ENCODE measurements at regions not wholly inside any gene's neighbourhood (a gene's known extent, or its start where the extent isn't known, plus 50 kb on each side); places are given as distances from the start of the nearest gene placed in this dataset.

DNA sequence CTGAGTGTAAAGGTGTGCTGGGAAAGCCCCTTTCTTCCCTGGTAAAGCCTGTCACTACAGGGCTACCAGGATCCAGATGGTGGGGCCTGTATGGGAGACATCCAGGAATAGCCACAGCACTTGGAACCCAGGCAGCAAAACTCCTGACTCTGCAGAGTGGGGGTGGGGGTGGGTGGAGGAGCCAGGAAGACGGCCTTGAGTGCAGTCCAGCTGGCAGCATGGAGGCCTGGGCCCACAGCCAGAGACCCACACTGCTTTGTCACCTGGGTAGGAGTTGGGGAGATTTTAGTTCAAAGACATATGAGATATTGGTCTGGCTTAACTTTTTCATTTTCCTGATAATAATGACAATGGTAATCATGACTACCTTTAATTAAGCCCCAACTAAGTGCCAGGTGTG, 116.7 kb upstream of the MRPS22 start:
- no peak for TF ChIP-seq SPI1 (IDR thresholded peaks at IDR 0.05; ENCODE audit: borderline replicate concordance, insufficient read depth, low read depth, low read length)
- no peak for TF ChIP-seq NFYA (IDR thresholded peaks at IDR 0.05; ENCODE audit: borderline replicate concordance, low read depth, low read length)
- no peak overlapping the region for H3K4me2 ChIP-seq (ENCODE audit: control insufficient read depth, insufficient read depth)
- no peak overlapping the region for H3K4me3 ChIP-seq
- ChIA-PET RAD21 (ENCODE audit: unreplicated experiment) (no interaction called here), CTCF (interaction anchor here (1.6 kb wide), 1 partner anchor 115 kb away, joined by 3 read pairs; no protein-coding TSS in a partner anchor), POLR2A (no interaction called here), SMC1A (ENCODE audit: uncharacterized antibody, unreplicated experiment) (no interaction called here)
- H3K27me3 ChIP-seq (replicated peaks in 1 of 2; ENCODE audit: control insufficient read depth in 2 of 2, insufficient read depth in 2 of 2, low read length in 1 of 2), result no peaks in the 10 kb centered on the region; a peak in 1 of 4 replicates
- no peak for ATAC-seq
- intact Hi-C loops (cut with micrococcal nuclease; ENCODE audit: unreplicated experiment), result no loop called here
- no peak for DNase-seq (ENCODE audit: low read depth, low spot score)
- H3K27ac ChIP-seq (ENCODE audit: control insufficient read depth, insufficient read depth), result no peak overlapping the region
- no peaks in the 10 kb centered on the region for H3K36me3 ChIP-seq (ENCODE audit: control insufficient read depth in 2 of 2, insufficient read depth in 2 of 2, low read length in 1 of 2)
- no peak for FAIRE-seq
- no peaks in the 10 kb centered on the region for H3K79me2 ChIP-seq (ENCODE audit: control insufficient read depth, insufficient read depth, low read length)
- H3K4me1 ChIP-seq (ENCODE audit: control insufficient read depth, insufficient read depth, low read length), result no peaks in the 10 kb centered on the region
- no peaks in the 10 kb centered on the region; the same call in 1 of the 2 replicates for H4K20me1 ChIP-seq (ENCODE audit: control insufficient read depth, insufficient read depth)
- no peaks in the 10 kb centered on the region for H3K9me3 ChIP-seq (replicated peaks; ENCODE audit: control insufficient read depth, insufficient read depth, low read length)
- in situ Hi-C loops (cut with MboI), result no loop called here
- no TSS peak for BruUV-seq (replicated peaks)
- 36% methylated on average over 1 of the region's 1 CpG for WGBS (ENCODE audit: insufficient coverage, insufficient replicate concordance, low lambda C conversion rate, missing lambda C conversion rate)
- H2AFZ ChIP-seq (ENCODE audit: control insufficient read depth, low read depth, low read length), result no peak overlapping the region
- H3K9ac ChIP-seq (ENCODE audit: control insufficient read depth, insufficient read depth, low read length), result no peak overlapping the region

DNA sequence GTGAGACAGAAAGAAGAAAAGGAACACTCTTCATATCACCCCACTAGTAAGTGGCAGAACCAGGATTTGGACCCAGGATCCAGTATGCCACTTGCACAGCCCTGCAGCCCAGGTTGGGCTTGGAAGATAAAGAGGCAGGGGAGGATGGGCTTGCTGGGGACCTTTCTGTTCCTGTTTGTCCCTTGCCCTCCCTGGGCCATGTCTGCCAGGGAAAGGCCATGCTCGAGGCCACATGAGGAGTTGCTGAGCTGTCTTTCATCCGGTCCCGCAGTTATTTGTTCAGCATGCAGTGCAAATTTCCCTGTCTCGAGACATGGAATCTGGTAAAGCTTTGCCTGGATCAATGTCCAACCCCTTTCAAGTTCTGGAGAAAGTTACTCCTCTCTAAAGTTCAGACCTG, 116.0 kb upstream of the MRPS22 start:
- Histone ChIP-seq H3K27me3 (replicated peaks in 1 of 2; ENCODE audit: control insufficient read depth in 2 of 2, insufficient read depth in 2 of 2, low read length in 1 of 2) (no peaks in the 10 kb centered on the region; a peak in 1 of 4 replicates), H3K4me3 (no peak overlapping the region), H3K9me3 (replicated peaks; ENCODE audit: control insufficient read depth, insufficient read depth, low read length) (no peaks in the 10 kb centered on the region), H4K20me1 (ENCODE audit: control insufficient read depth, insufficient read depth) (no peaks in the 10 kb centered on the region; the same call in 1 of the 2 replicates), H3K4me2 (ENCODE audit: control insufficient read depth, insufficient read depth) (no peak overlapping the region), H2AFZ (ENCODE audit: control insufficient read depth, low read depth, low read length) (no peak overlapping the region), H3K79me2 (ENCODE audit: control insufficient read depth, insufficient read depth, low read length) (no peaks in the 10 kb centered on the region), H3K27ac (ENCODE audit: control insufficient read depth, insufficient read depth) (no peak overlapping the region), H3K9ac (ENCODE audit: control insufficient read depth, insufficient read depth, low read length) (no peak overlapping the region), H3K4me1 (ENCODE audit: control insufficient read depth, insufficient read depth, low read length) (no peaks in the 10 kb centered on the region), H3K36me3 (ENCODE audit: control insufficient read depth in 2 of 2, insufficient read depth in 2 of 2, low read length in 1 of 2) (no peaks in the 10 kb centered on the region)
- DNase-seq (ENCODE audit: low read depth, low spot score), result no peak
- intact Hi-C loops (cut with micrococcal nuclease; ENCODE audit: unreplicated experiment), result no loop called here
- no TSS peak for BruUV-seq (replicated peaks)
- RAD21 ChIA-PET (ENCODE audit: unreplicated experiment), result no interaction called here
- SMC1A ChIA-PET (ENCODE audit: uncharacterized antibody, unreplicated experiment), result no interaction called here
- CTCF ChIA-PET, result no interaction called here
- 42% methylated on average over 4 of the region's 4 CpGs for WGBS (ENCODE audit: insufficient coverage, insufficient replicate concordance, low lambda C conversion rate, missing lambda C conversion rate)
- POLR2A ChIA-PET, result no interaction called here
- ATAC-seq, result no peak
- FAIRE-seq, result no peak
- in situ Hi-C loops (cut with MboI), result no loop called here
- no peak for TF ChIP-seq CREM (IDR thresholded peaks at IDR 0.05; ENCODE audit: low read depth)
- no peak for TF ChIP-seq PAX5 (IDR thresholded peaks at IDR 0.05; ENCODE audit: borderline replicate concordance, low read depth, low read length)
- TF ChIP-seq SMAD5 (IDR thresholded peaks at IDR 0.05; ENCODE audit: low read depth), result no peak
- no peak for TF ChIP-seq RBBP5 (conservative IDR thresholded peaks at IDR 0.05)
- TF ChIP-seq GABPA (IDR thresholded peaks at IDR 0.05; ENCODE audit: low read depth), result no peak
- TF ChIP-seq POLR2AphosphoS2 (IDR thresholded peaks at IDR 0.05; ENCODE audit: low read depth, low read length), result no peak
- TF ChIP-seq, protein P1, sequence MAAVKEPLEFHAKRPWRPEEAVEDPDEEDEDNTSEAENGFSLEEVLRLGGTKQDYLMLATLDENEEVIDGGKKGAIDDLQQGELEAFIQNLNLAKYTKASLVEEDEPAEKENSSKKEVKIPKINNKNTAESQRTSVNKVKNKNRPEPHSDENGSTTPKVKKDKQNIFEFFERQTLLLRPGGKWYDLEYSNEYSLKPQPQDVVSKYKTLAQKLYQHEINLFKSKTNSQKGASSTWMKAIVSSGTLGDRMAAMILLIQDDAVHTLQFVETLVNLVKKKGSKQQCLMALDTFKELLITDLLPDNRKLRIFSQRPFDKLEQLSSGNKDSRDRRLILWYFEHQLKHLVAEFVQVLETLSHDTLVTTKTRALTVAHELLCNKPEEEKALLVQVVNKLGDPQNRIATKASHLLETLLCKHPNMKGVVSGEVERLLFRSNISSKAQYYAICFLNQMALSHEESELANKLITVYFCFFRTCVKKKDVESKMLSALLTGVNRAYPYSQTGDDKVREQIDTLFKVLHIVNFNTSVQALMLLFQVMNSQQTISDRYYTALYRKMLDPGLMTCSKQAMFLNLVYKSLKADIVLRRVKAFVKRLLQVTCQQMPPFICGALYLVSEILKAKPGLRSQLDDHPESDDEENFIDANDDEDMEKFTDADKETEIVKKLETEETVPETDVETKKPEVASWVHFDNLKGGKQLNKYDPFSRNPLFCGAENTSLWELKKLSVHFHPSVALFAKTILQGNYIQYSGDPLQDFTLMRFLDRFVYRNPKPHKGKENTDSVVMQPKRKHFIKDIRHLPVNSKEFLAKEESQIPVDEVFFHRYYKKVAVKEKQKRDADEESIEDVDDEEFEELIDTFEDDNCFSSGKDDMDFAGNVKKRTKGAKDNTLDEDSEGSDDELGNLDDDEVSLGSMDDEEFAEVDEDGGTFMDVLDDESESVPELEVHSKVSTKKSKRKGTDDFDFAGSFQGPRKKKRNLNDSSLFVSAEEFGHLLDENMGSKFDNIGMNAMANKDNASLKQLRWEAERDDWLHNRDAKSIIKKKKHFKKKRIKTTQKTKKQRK (IDR thresholded peaks at IDR 0.05; ENCODE audit: low read depth, low read length), result no peak
- TF ChIP-seq, protein P2, sequence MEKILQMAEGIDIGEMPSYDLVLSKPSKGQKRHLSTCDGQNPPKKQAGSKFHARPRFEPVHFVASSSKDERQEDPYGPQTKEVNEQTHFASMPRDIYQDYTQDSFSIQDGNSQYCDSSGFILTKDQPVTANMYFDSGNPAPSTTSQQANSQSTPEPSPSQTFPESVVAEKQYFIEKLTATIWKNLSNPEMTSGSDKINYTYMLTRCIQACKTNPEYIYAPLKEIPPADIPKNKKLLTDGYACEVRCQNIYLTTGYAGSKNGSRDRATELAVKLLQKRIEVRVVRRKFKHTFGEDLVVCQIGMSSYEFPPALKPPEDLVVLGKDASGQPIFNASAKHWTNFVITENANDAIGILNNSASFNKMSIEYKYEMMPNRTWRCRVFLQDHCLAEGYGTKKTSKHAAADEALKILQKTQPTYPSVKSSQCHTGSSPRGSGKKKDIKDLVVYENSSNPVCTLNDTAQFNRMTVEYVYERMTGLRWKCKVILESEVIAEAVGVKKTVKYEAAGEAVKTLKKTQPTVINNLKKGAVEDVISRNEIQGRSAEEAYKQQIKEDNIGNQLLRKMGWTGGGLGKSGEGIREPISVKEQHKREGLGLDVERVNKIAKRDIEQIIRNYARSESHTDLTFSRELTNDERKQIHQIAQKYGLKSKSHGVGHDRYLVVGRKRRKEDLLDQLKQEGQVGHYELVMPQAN (conservative IDR thresholded peaks at IDR 0.05), result no peak
- no peak for TF ChIP-seq HDAC6 (IDR thresholded peaks at IDR 0.05; ENCODE audit: unreplicated experiment)
- TF ChIP-seq JUND (IDR thresholded peaks at IDR 0.05; ENCODE audit: low read depth, low read length), result no peak

Data from GM12878 (cell line).